Keratinocyte (primary cell): ENCODE measurements at regions not wholly inside any gene's neighbourhood (a gene's known extent, or its start where the extent isn't known, plus 50 kb on each side); places are given as distances from the start of the nearest gene placed in this dataset.

ENCODE experiments used
- DNase-seq: peaks from one replicate; pipeline ENCODE4 v3.0.0-alpha.2; 2011; ENCODE audit warnings: low read depth, missing footprints, low spot score
- FAIRE-seq: peaks from 2 replicates; lab custom pipeline; 2011; peaks lifted over from hg19 to GRCh38; lab: Jason Lieb, UNC
- H2AFZ ChIP-seq: 2 replicates; pipeline ENCODE4 v1.6.0; 2012; ENCODE audit warnings: low read length, control low read depth, inconsistent platforms; ENCODE audit not compliant: control insufficient read depth
- H3K27ac ChIP-seq: 2 replicates; pipeline ENCODE4 v1.5.1; 2011; ENCODE audit warnings: low read length; ENCODE audit not compliant: control insufficient read depth, insufficient read depth
- H3K27me3 ChIP-seq: 3 replicates; pipeline ENCODE4 v1.6.0; 2011; ENCODE audit warnings: low read length; ENCODE audit not compliant: control insufficient read depth, insufficient read depth; ENCODE audit errors: extremely low read depth
- H3K36me3 ChIP-seq, 2 experiments: 2 replicates in 1 of 2; 3 replicates in 1 of 2; pipeline ENCODE4 v1.5.1; 2011; ENCODE audit warnings: low read length in 2 of 2, mild to moderate bottlenecking in 1 of 2; ENCODE audit not compliant: control insufficient read depth in 2 of 2, insufficient read depth in 2 of 2; ENCODE audit errors: extremely low read depth in 1 of 2
- H3K4me1 ChIP-seq: 3 replicates; pipeline ENCODE4 v1.5.1; 2011; ENCODE audit warnings: low read length; ENCODE audit not compliant: control insufficient read depth, insufficient read depth; ENCODE audit errors: extremely low read depth
- H3K4me2 ChIP-seq: 3 replicates; pipeline ENCODE4 v1.6.0; 2011; ENCODE audit warnings: low read depth, low read length; ENCODE audit not compliant: control insufficient read depth, insufficient read depth; ENCODE audit errors: extremely low read depth
- H3K4me3 ChIP-seq, 3 experiments: fragments of 200-600 bp in 1 of 3; sonication (generic) in 1 of 3; 2 replicates in 2 of 3; 3 replicates in 1 of 3; pipeline ENCODE4 v1.5.1; 2011 to 2016; ENCODE audit warnings: low read length in 3 of 3, mild to moderate bottlenecking in 3 of 3, control low read depth in 2 of 3, inconsistent platforms in 1 of 3, low read depth in 1 of 3, mixed read lengths in 1 of 3, mixed run types in 1 of 3, moderate library complexity in 1 of 3; ENCODE audit not compliant: control insufficient read depth in 2 of 3, insufficient read depth in 2 of 3; ENCODE audit errors: extremely low read depth in 1 of 3
- H3K79me2 ChIP-seq: 2 replicates; pipeline ENCODE4 v1.6.0; 2012; ENCODE audit warnings: low read length; ENCODE audit not compliant: control insufficient read depth, insufficient read depth
- H3K9ac ChIP-seq: 3 replicates; pipeline ENCODE4 v1.6.0; 2011; ENCODE audit warnings: low read length; ENCODE audit not compliant: control insufficient read depth, insufficient read depth; ENCODE audit errors: extremely low read depth
- H3K9me1 ChIP-seq: 3 replicates; pipeline ENCODE4 v1.6.0; 2011; ENCODE audit warnings: low read length; ENCODE audit not compliant: control insufficient read depth, insufficient read depth; ENCODE audit errors: extremely low read depth
- H3K9me3 ChIP-seq: 2 replicates; pipeline ENCODE4 v1.5.1; 2012; ENCODE audit warnings: low read depth, low read length; ENCODE audit not compliant: control insufficient read depth
- H4K20me1 ChIP-seq: 3 replicates; pipeline ENCODE4 v1.6.0; 2011; ENCODE audit warnings: low read length; ENCODE audit not compliant: control insufficient read depth, insufficient read depth; ENCODE audit errors: extremely low read depth
- EZH2 ChIP-seq: IDR thresholded peaks from one replicate; pipeline ENCODE4 v1.6.1; 2012; ENCODE audit warnings: inconsistent platforms, mild to moderate bottlenecking, low read length, moderate library complexity
- dilution Hi-C: fragments of 300-500 bp; cut with MboI; formaldehyde crosslinking; loops from one replicate; pipeline ENCODE4 v1.7.0; 2020; ENCODE audit warnings: low sequenced_read_pairs; ENCODE audit not compliant: extremely low pct_ligation_motif_present
- TF ChIP-seq, protein P1 (sequence below), 3 experiments: IDR thresholded peaks in 1 of 3; conservative IDR thresholded peaks in 1 of 3; optimal IDR thresholded peaks in 1 of 3; 2 replicates in 2 of 3; 3 replicates in 1 of 3; pipeline versions ENCODE3 to v1.5.1; 2011; ENCODE audit warnings: low read length in 3 of 3, mild to moderate bottlenecking in 3 of 3, moderate library complexity in 2 of 3, control low read depth in 1 of 3, inconsistent platforms in 1 of 3; ENCODE audit not compliant: insufficient read depth in 2 of 3; ENCODE audit errors: extremely low read depth in 1 of 3

DNA sequence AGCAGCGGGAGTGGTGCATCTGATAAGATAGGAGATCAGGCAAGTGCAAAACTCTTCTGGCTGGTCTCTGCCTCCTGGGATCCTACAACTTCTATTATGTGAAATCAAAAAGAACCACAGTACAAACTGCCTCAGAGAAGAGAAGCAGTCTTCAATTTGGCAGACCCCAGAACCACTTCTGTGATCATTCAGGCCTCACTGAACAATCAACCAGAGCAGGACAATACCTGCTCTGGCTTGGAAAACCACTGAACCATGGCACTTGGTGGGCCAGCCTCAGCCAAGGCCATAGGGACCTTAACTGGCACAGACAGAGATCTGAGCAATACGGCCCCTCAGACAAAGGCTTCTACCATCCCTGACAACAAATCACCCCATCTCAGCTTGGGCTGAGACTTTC is 103.0 kb downstream of the NDUFA12 start:
- H3K4me1 ChIP-seq = no peaks in the 10 kb centered on the region
- TF ChIP-seq EZH2 = no peak
- TF ChIP-seq, protein P1, sequence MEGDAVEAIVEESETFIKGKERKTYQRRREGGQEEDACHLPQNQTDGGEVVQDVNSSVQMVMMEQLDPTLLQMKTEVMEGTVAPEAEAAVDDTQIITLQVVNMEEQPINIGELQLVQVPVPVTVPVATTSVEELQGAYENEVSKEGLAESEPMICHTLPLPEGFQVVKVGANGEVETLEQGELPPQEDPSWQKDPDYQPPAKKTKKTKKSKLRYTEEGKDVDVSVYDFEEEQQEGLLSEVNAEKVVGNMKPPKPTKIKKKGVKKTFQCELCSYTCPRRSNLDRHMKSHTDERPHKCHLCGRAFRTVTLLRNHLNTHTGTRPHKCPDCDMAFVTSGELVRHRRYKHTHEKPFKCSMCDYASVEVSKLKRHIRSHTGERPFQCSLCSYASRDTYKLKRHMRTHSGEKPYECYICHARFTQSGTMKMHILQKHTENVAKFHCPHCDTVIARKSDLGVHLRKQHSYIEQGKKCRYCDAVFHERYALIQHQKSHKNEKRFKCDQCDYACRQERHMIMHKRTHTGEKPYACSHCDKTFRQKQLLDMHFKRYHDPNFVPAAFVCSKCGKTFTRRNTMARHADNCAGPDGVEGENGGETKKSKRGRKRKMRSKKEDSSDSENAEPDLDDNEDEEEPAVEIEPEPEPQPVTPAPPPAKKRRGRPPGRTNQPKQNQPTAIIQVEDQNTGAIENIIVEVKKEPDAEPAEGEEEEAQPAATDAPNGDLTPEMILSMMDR (optimal IDR thresholded peaks at IDR 0.05 in 1 of 3, IDR thresholded peaks at IDR 0.05 in 1 of 3, conservative IDR thresholded peaks at IDR 0.05 in 1 of 3; ENCODE audit: extremely low read depth in 1 of 3, insufficient read depth in 2 of 3, low read length in 3 of 3) = no peak
- H3K9me1 ChIP-seq = no peaks in the 10 kb centered on the region
- no peaks in the 10 kb centered on the region for H3K36me3 ChIP-seq
- no peaks in the 10 kb centered on the region for H3K9me3 ChIP-seq
- H3K79me2 ChIP-seq = no peaks in the 10 kb centered on the region
- no peak overlapping the region for H3K27ac ChIP-seq
- no peak overlapping the region for H3K9ac ChIP-seq
- dilution Hi-C loops = no loop called here
- H2AFZ ChIP-seq = no peak overlapping the region
- no peaks in the 10 kb centered on the region for H4K20me1 ChIP-seq
- no peak overlapping the region for H3K4me2 ChIP-seq
- DNase-seq (no peak), FAIRE-seq (no peak)
- no peak overlapping the region for H3K4me3 ChIP-seq
- H3K27me3 ChIP-seq = no peaks in the 10 kb centered on the region

DNA sequence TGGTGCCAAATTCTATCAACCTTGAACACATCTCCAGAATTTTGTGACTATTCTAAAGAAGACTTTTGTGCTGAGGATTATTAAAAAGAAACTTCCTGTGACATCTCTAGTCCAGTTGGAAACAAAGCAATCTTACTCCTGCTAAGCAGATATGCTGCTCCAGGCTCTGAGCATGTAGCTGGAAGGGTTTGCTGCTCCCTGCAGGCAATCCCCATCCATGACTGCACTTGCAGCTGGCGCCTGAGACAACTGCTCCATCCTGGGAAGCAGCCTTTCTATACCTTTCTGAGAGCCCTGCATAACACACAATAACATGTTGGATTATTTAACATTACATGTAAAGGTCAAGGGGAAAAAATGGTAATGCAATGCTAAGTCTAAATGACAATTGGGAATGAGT is 105.1 kb downstream of the NDUFA12 start:
- TF ChIP-seq, protein P1 (optimal IDR thresholded peaks at IDR 0.05 in 1 of 3, IDR thresholded peaks at IDR 0.05 in 1 of 3, conservative IDR thresholded peaks at IDR 0.05 in 1 of 3; ENCODE audit: extremely low read depth in 1 of 3, insufficient read depth in 2 of 3, low read length in 3 of 3) = peak in 2 of 3 experiments; percentile 40 to 53
- TF ChIP-seq EZH2 = no peak
- no peak for FAIRE-seq

More for the DNA sequence above, 105.1 kb downstream of the NDUFA12 start:
- Histone ChIP-seq H3K4me3 (no peak overlapping the region), H2AFZ (no peak overlapping the region), H3K9me3 (no peaks in the 10 kb centered on the region), H3K4me1 (no peaks in the 10 kb centered on the region), H4K20me1 (no peaks in the 10 kb centered on the region), H3K27ac (no peak overlapping the region), H3K9ac (no peak overlapping the region), H3K9me1 (no peaks in the 10 kb centered on the region), H3K4me2 (no peak overlapping the region), H3K36me3 (no peaks in the 10 kb centered on the region), H3K27me3 (no peaks in the 10 kb centered on the region), H3K79me2 (no peaks in the 10 kb centered on the region)
- dilution Hi-C loops = no loop called here
- no peak for DNase-seq
